HPDE6-E6E7 (cell line): ENCODE measurements at regions not wholly inside any gene's neighbourhood (a gene's known extent, or its start where the extent isn't known, plus 50 kb on each side); places are given as distances from the start of the nearest gene placed in this dataset.

Experiments used
- DNase-seq: peaks from one replicate; pipeline ENCODE4 v3.0.0; 2011; ENCODE audit warnings: missing footprints; ENCODE audit errors: extremely low spot score

- no peak for DNase-seq
Measured at GRCh38 chr14:83455561-83455960, 1921.9 kb upstream of the SEL1L start.

GRCh38 chr14:83461521-83461920, 1927.9 kb upstream of the SEL1L start:
- no peak for DNase-seq

DNA sequence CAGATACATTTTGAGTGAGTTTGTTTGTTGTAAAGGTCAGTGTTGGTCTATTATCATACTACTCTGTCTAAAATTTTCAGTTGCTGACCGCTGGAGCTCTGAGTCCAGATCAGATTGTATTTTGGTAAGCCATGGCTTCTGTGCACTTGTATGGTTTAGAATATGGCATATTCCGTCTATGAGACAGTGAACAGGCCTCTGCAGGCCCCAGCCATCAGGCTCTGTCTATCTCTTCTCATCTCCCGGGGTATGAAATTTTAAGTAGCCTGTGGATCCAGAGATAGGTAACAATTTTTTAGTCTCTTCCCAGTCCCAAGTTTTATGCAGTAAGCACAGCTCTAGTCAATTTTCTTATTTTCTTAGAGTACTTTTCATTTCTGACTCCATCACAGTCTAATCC, 1929.1 kb upstream of the SEL1L start:
- DNase-seq, result no peak

DNA sequence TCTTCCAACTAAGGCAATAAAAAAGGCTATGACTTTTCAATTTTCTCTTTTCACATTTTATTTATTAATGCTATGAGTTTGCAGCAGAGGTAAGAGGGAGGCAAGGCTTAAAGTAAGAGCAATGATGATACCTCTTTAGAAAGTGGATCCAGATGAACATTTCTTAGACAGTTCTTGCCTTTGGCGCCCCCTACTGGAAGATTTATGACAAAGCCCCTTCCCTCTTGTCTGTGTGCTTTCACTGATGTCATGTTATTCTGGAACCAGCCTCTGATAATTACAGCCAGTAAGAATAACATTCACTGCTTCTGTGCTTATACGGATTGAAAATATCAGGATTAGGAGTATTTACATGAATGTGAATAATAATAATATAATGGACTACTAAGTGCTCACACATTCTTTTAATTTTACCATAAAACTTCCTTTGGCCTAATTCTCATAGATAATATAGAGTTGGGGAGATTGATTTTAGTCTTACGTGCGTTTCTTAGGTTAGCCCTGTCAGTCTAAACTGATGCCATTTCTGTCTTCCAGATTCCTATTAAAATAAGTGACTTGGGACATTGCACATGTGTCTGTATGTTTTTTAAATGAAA, 1929.9 kb upstream of the SEL1L start:
- peak; percentile 22 for DNase-seq

- no peak for DNase-seq
Measured at GRCh38 chr14:83467811-83468210, 1934.2 kb upstream of the SEL1L start.

- DNase-seq, result no peak
Measured at GRCh38 chr14:83470466-83470865, 1936.8 kb upstream of the SEL1L start.

GRCh38 chr14:83470959-83471695, 1937.5 kb upstream of the SEL1L start:
- DNase-seq, result no peak

- no peak for DNase-seq
Measured at GRCh38 chr14:83473416-83474235, 1940.0 kb upstream of the SEL1L start.

DNA sequence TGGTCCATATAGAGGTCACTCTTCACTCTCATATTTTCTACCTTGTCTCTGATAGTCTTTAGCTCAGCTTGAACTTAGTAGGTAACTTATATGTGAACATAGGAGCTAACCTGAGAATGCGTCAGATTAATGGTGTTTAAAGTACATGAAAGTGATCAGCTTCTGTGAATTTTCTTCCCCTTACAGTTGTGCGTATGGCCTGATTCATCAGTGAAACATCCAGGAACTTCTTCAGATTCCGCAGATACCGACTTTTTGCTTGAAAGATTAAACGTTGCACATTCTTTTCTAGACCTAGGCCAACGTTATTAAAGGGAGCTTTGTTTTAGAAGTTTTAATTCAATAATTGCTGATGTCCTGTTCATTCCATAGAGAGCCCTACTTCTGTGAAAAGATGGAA, 1945.1 kb upstream of the SEL1L start:
- DNase-seq, result no peak

- no peak for DNase-seq
Measured at GRCh38 chr14:83483063-83483462, 1949.4 kb upstream of the SEL1L start.

GRCh38 chr14:83485591-83485990, 1951.9 kb upstream of the SEL1L start:
- DNase-seq, result no peak

DNA sequence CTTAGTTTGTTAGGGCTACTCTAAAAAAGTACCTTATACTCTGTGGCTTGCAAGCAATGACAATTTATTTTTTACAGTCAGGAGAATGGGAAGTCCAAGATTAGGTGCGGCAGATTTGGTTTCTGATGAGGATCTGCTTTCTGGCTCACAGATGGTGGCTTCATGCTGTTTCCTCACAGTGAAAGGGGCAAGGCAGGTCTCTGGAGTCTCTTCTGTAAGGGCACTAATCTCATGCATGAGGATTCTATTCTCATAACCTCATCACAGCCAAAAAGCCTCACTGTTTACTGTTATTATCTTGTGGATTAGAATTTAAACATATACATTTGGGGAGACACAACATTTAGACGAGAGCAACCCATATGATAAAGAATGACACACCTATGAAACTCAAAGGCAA, 1957.4 kb upstream of the SEL1L start:
- no peak for DNase-seq

DNA sequence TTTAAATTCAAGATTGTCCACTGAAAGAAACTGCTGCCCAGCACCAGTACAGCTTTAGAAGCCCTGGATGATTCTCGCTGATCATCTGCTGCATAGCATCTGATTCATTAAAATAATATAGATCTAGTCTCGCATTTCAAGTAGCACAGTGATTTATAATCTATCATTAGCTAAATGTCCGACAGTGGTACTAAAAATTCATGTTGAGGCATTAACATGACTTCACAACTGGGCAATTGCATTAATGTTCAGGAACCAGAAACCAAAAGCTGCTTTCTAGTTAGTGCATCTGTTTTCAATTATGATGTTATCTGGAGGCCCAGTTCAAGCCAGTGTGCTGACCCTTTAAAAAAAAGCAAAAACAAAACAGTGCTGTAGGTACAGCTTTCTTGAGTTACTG, 1987.2 kb upstream of the SEL1L start:
- DNase-seq, result no peak

DNA sequence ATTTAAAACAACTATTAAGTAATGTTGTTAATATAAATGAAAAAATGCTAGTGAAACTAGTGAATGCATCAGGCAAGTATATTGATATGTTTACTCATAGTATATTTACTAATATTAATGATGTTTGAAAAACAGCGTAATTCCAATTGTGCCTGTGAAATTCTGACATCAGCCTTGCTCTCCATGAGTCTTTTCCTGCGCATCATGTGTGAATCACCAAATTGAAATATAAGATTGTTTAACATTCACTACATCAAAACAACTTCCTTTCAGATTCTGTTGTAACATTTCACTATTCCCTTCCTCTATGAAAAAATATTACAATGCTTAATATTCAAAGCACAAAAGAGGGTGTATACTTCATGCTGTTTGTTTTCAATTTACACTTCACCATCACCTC, 1995.9 kb upstream of the SEL1L start:
- no peak for DNase-seq

- no peak for DNase-seq
Measured at GRCh38 chr14:83533734-83534133, 1996.2 kb upstream of the FLRT2 start.

DNA sequence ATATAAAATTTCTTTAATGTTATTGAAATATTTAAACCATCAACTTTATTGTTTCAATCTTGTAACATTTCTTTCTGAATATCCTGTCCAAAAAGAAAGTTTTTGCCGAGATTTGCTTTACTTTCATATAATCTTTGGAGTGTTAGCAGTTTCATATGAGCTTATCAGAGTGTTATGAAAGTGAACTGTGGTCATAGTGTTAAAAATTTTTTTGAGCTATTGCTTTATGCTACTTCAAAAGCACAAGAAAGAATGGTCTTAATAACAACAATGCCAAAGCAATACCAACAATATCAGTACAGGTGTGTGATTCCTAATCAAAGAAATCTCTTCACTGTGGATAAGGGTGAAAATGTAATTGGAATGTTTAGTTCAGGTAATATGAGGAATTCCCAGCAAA, 1994.9 kb upstream of the FLRT2 start:
- DNase-seq, result no peak

- DNase-seq, result no peak
Measured at GRCh38 chr14:83535444-83535843, 1994.5 kb upstream of the FLRT2 start.

GRCh38 chr14:83541147-83541546, 1988.8 kb upstream of the FLRT2 start:
- no peak for DNase-seq

GRCh38 chr14:83548061-83548839, 1981.7 kb upstream of the FLRT2 start:
- no peak for DNase-seq

- DNase-seq, result no peak
Measured at GRCh38 chr14:83556065-83556464, 1973.9 kb upstream of the FLRT2 start.

DNA sequence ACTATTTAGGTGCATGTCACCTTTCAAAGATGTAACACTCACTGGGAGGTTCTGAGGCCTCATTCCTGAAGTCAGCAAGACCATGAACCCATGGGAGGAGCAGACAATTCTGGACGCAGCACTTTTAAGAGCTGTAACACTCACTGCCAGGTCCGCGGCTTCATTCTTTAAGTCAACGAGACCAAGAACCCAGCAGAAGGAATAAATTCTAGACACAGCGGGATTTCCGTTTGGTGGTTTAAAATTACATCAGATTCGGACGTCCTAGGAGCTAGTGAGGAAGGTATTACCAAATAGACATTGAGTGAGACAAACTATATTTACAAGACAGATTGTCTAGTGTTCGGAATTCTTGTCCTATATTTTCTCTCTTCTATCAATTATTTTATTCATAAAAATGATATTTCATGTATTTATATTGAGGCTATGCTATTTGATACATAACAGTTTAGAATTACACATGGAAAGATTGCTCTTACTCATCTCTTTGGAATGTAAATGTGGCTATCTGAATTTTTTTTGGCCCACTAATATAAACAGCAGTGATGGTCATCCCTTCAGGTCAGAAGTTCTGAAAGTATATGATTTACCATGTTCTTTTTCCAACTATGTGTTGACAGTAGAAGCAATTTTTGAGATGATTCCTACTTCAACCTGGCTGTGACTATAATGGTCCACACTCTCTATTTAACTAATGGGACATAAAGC, 1973.0 kb upstream of the FLRT2 start:
- no peak for DNase-seq
